B cell (primary cell): ENCODE measurements at regions not wholly inside any gene's neighbourhood (a gene's known extent, or its start where the extent isn't known, plus 50 kb on each side); places are given as distances from the start of the nearest gene placed in this dataset.

Experiments used
- ATAC-seq: fragments of 200-7000 bp; cut with Tn5 transposase; one replicate; pipeline ENCODE4 v1.10.0; 2021; ENCODE audit warnings: low read depth, mild to moderate bottlenecking, moderate number of reproducible peaks, moderate library complexity
- CTCF ChIA-PET: fragments of 350-600 bp; sonication (Branson Sonifier 250); formaldehyde crosslinking; loops from one replicate; lab custom pipeline; 2021; ENCODE audit warnings: antibody characterized with exemption, inconsistent platforms; lab: Charles Lee
- POLR2A ChIA-PET: fragments of 350-600 bp; sonication (Branson Sonifier 250); formaldehyde crosslinking; loops from one replicate; lab custom pipeline; 2021; ENCODE audit warnings: antibody characterized with exemption; lab: Charles Lee
- DNase-seq: peaks from one replicate; pipeline ENCODE4 v3.0.0; 2013
- H2AFZ ChIP-seq: 2 replicates; pipeline ENCODE4 v1.6.1; 2012; ENCODE audit warnings: mild to moderate bottlenecking, low read depth, low read length; ENCODE audit not compliant: insufficient read depth, poor library complexity, severe bottlenecking
- H3K27ac ChIP-seq, 2 donors: 1 replicate in 1 of 2; 2 replicates in 1 of 2; pipeline ENCODE4 v1.5.1; 2012 to 2013; ENCODE audit warnings: low read length in 2 of 2, mild to moderate bottlenecking in 2 of 2, moderate library complexity in 1 of 2
- H3K27me3 ChIP-seq, 4 experiments: fragments of 200-600 bp in 1 of 4; sonication (generic) in 1 of 4; replicated peaks in 1 of 4; 1 replicate in 2 of 4; 2 replicates in 2 of 4; pipeline versions ENCODE4 v1.6.1 to v1.7.0; 2013 to 2016; ENCODE audit warnings: low read length in 3 of 4, mild to moderate bottlenecking in 2 of 4, mixed read lengths in 1 of 4, moderate library complexity in 1 of 4; ENCODE audit not compliant: insufficient read depth in 4 of 4, control insufficient read depth in 3 of 4; ENCODE audit errors: control extremely low read depth in 1 of 4
- H3K36me3 ChIP-seq, 2 experiments: replicated peaks in 1 of 2; 1 replicate in 1 of 2; 2 replicates in 1 of 2; pipeline versions ENCODE4 v1.6.1 to v1.7.1; 2013; ENCODE audit warnings: low read length in 1 of 2; ENCODE audit not compliant: insufficient read depth in 2 of 2, control insufficient read depth in 1 of 2; ENCODE audit errors: control extremely low read depth in 1 of 2, extremely low read depth in 1 of 2
- H3K4me1 ChIP-seq, 2 donors: fragments of 200-600 bp in 1 of 2; sonication (generic) in 1 of 2; 1 replicate in 1 of 2; 2 replicates in 1 of 2; pipeline versions ENCODE4 v1.5.1 to v1.6.1; 2013 to 2017; ENCODE audit warnings: low read length in 2 of 2; ENCODE audit not compliant: control insufficient read depth in 2 of 2, insufficient read depth in 2 of 2
- H3K4me2 ChIP-seq: replicated peaks from 2 replicates; pipeline ENCODE3; 2012; ENCODE audit warnings: mild to moderate bottlenecking, low read depth, low read length; ENCODE audit not compliant: poor library complexity, severe bottlenecking
- H3K4me3 ChIP-seq, 5 experiments: fragments of 200-600 bp in 1 of 5; sonication (generic) in 1 of 5; 1 replicate in 3 of 5; 2 replicates in 2 of 5; pipeline versions ENCODE4 v1.5.1 to v1.7.0; 2011 to 2016; ENCODE audit warnings: low read length in 4 of 5, mild to moderate bottlenecking in 4 of 5, low read depth in 2 of 5, control low read depth in 1 of 5, moderate library complexity in 1 of 5; ENCODE audit not compliant: insufficient read depth in 1 of 5; ENCODE audit errors: control extremely low read depth in 1 of 5, extremely low read depth in 1 of 5
- H3K79me2 ChIP-seq: fragments of 200-600 bp; sonication (generic); one replicate; pipeline ENCODE4 v1.6.0; 2016; ENCODE audit warnings: low read length; ENCODE audit not compliant: control insufficient read depth, insufficient read depth
- H3K9ac ChIP-seq: fragments of 200-600 bp; sonication (generic); 2 replicates; pipeline ENCODE4 v1.6.1; 2017; ENCODE audit warnings: mild to moderate bottlenecking, low read length, moderate library complexity
- H3K9me3 ChIP-seq, 3 donors: one replicate each; pipeline versions ENCODE4 v1.6.1 to v1.7.1; 2013; ENCODE audit warnings: low read length in 2 of 3; ENCODE audit not compliant: control insufficient read depth in 2 of 3, insufficient read depth in 1 of 3; ENCODE audit errors: control extremely low read depth in 1 of 3
- H4K20me1 ChIP-seq: 2 replicates; pipeline ENCODE4 v1.6.0; 2012; ENCODE audit warnings: mild to moderate bottlenecking, low read length; ENCODE audit not compliant: insufficient read depth, control insufficient read depth, poor library complexity, severe bottlenecking
- H3K27ac Mint-ChIP-seq: one replicate; pipeline ENCODE4 v1.8.0; 2021; ENCODE audit warnings: mixed read lengths
- H3K27me3 Mint-ChIP-seq: one replicate; pipeline ENCODE4 v1.8.0; 2021; ENCODE audit warnings: mixed read lengths
- H3K4me1 Mint-ChIP-seq: one replicate; pipeline ENCODE4 v1.8.0; 2021; ENCODE audit warnings: mixed read lengths
- H3K4me3 Mint-ChIP-seq: one replicate; pipeline ENCODE4 v1.8.0; 2021; ENCODE audit warnings: mixed read lengths
- H3K9me3 Mint-ChIP-seq: one replicate; pipeline ENCODE4 v1.8.0; 2022; ENCODE audit warnings: mixed read lengths; ENCODE audit not compliant: insufficient read depth
- EZH2 ChIP-seq: IDR thresholded peaks from 2 replicates; pipeline ENCODE4 v1.6.1; 2012; ENCODE audit warnings: borderline replicate concordance, low read depth, mild to moderate bottlenecking, moderate library complexity, low read length; ENCODE audit not compliant: insufficient read depth, poor library complexity, severe bottlenecking
- WGBS: methylation state at CpG from one replicate; pipeline ENCODE4 v1.1.5; 2013; ENCODE audit warnings: missing lambda C conversion rate; ENCODE audit not compliant: insufficient coverage; 5-methylcytosine and 5-hydroxymethylcytosine counted together
- intact Hi-C: fragments of 100-400 bp; cut with micrococcal nuclease; formaldehyde crosslinking; loops from one replicate; pipeline ENCODE4 v1.10.0; 2022
- TF ChIP-seq, protein P1 (sequence below): fragments of 200-600 bp; IDR thresholded peaks from one replicate; pipeline ENCODE4 v1.8.0; 2022; ENCODE audit warnings: antibody characterized with exemption, mild to moderate bottlenecking

DNA sequence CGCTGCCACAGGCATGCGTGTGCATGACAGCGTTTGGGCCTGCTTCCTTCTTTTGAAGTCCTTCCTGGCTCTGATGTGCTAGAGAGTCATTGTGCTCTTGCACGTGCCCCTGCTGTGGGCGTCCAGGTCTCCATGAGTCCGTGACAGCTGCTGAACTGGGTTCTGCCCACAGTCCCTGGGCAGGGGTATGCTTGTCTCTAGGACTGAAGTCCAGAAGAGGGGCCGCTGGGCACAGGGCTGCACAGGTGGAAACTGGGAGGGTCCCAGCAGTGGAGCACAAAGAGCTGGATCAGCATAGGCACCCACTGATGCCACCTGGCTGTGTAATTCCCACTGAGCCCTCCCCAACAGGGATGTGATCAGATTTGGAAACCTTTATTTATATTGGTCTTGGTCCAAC is 169.4 kb downstream of the IRX2 start:
- WGBS = 90% methylated on average over 7 of the region's 7 CpGs
- Histone ChIP-seq H3K4me3 (no peak overlapping the region), H3K36me3 (no peaks in the 10 kb centered on the region), H3K79me2 (no peaks in the 10 kb centered on the region), H2AFZ (no peak overlapping the region), H3K27me3 (no peaks in the 10 kb centered on the region), H3K27ac (no peak overlapping the region), H3K4me2 (no peak overlapping the region), H3K9ac (no peak overlapping the region), H4K20me1 (no peaks in the 10 kb centered on the region), H3K4me1 (no peaks in the 10 kb centered on the region), H3K9me3 (peaks cover 0 to 48% (median 0%) of the 10 kb centered on the region in 3 donors)
- ChIA-PET POLR2A (no interaction called here), CTCF (no interaction called here)
- TF ChIP-seq, protein P1, sequence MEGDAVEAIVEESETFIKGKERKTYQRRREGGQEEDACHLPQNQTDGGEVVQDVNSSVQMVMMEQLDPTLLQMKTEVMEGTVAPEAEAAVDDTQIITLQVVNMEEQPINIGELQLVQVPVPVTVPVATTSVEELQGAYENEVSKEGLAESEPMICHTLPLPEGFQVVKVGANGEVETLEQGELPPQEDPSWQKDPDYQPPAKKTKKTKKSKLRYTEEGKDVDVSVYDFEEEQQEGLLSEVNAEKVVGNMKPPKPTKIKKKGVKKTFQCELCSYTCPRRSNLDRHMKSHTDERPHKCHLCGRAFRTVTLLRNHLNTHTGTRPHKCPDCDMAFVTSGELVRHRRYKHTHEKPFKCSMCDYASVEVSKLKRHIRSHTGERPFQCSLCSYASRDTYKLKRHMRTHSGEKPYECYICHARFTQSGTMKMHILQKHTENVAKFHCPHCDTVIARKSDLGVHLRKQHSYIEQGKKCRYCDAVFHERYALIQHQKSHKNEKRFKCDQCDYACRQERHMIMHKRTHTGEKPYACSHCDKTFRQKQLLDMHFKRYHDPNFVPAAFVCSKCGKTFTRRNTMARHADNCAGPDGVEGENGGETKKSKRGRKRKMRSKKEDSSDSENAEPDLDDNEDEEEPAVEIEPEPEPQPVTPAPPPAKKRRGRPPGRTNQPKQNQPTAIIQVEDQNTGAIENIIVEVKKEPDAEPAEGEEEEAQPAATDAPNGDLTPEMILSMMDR = no peak
- TF ChIP-seq EZH2 = no peak
- H3K4me1 Mint-ChIP-seq = no peaks in the 10 kb centered on the region
- no peak overlapping the region for H3K4me3 Mint-ChIP-seq
- intact Hi-C loops = no loop called here
- no peak for ATAC-seq
- H3K27me3 Mint-ChIP-seq = no peaks in the 10 kb centered on the region
- H3K27ac Mint-ChIP-seq = no peak overlapping the region
- no peaks in the 10 kb centered on the region for H3K9me3 Mint-ChIP-seq
- DNase-seq = no peak

DNA sequence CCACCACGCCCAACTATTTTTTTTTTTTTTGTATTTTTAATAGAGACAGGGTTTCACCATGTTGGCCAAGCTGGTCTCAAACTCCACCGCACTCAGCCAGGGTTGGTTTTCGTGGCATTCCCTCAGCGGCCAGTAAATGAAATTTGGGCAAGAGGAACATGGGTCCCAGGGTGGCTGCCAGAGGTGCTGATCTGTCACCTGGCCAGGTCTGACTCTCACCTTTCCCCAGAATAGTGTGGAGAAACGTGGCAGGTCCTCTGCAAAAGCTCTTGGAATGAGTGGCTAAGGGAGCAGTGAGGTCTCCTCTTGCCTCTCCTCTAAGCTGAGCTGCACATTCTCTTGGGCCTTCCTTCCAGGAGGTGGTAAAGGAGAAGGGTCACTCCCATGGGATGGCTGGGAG is 170.1 kb downstream of the IRX2 start:
- no peak overlapping the region for H3K4me3 Mint-ChIP-seq
- no peak overlapping the region for H3K9ac ChIP-seq
- no peak overlapping the region for H2AFZ ChIP-seq
- no peak for ATAC-seq
- no peak for TF ChIP-seq EZH2
- TF ChIP-seq, protein P1 = no peak
- no peaks in the 10 kb centered on the region for H3K4me1 Mint-ChIP-seq
- no peaks in the 10 kb centered on the region for H3K9me3 Mint-ChIP-seq
- POLR2A ChIA-PET = no interaction called here
- intact Hi-C loops = no loop called here
- CTCF ChIA-PET = no interaction called here
- H3K27ac ChIP-seq = no peak overlapping the region
- no peaks in the 10 kb centered on the region for H3K27me3 ChIP-seq
- H3K36me3 ChIP-seq = no peaks in the 10 kb centered on the region
- H4K20me1 ChIP-seq = no peaks in the 10 kb centered on the region
- H3K4me3 ChIP-seq = no peak overlapping the region
- peaks cover 0 to 45% (median 0%) of the 10 kb centered on the region in 3 donors for H3K9me3 ChIP-seq
- H3K4me2 ChIP-seq = no peak overlapping the region
- H3K27ac Mint-ChIP-seq = no peak overlapping the region
- DNase-seq = no peak
- 98% methylated on average over 3 of the region's 5 CpGs for WGBS
- no peaks in the 10 kb centered on the region for H3K27me3 Mint-ChIP-seq
- no peaks in the 10 kb centered on the region for H3K79me2 ChIP-seq
- H3K4me1 ChIP-seq = no peaks in the 10 kb centered on the region
